HG03442 (cell line): ENCODE measurements at regions not wholly inside any gene's neighbourhood (a gene's known extent, or its start where the extent isn't known, plus 50 kb on each side); places are given as distances from the start of the nearest gene placed in this dataset.
A peak's percentile ranks its signal among the peaks of the same experiment; 100 is the strongest.
"Not testable (repeated sequence)": the region's sequence is repeated elsewhere in the genome, so short reads cannot be mapped to it uniquely, and the experiment has no call there.

ENCODE experiments used
- ATAC-seq: cut with Tn5 transposase; IDR thresholded peaks from one replicate; pipeline ENCODE4 v1.9.1; 2021; ENCODE audit warnings: mild to moderate bottlenecking, moderate library complexity; ENCODE audit not compliant: unreplicated experiment

DNA sequence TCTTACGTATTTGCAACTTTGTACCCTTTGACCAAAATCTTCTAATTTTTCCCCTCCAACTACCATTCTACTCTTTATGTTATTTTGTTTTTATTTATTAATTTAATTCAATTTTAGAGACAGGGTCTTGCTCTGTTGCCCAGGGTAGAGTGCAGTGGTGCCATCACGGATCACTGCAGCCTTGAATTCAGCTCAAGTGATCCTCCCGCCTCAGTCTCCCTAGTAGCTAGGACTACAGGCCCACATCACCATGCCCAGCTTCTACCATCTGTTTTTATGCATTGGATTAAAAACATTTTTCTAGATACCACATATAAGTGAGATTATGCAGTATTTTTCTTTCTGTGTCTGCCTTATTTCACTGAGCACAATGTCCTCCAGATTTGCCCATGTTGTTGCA is 2912.5 kb downstream of the RPIA start:
- not testable (repeated sequence) for ATAC-seq

DNA sequence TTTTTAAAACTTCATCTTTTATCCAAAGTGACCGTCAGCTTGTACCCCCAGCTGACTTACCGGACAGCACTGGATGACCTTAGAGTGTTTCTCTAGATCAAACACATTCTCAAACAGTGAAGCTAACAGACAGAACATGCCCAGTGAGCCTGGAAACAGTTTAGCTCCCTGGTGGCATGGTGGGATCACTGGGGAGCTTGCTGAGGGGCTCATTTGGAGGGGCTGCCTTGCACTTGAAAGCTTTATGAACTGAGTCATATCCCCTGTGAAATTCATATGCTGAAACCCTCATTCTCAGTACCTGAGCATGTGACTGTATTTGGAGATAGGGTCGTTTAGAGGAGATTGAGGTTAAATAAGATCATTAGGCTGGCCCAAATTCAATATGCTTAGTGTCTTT is 2913.2 kb downstream of the RPIA start:
- not testable (repeated sequence) for ATAC-seq

DNA sequence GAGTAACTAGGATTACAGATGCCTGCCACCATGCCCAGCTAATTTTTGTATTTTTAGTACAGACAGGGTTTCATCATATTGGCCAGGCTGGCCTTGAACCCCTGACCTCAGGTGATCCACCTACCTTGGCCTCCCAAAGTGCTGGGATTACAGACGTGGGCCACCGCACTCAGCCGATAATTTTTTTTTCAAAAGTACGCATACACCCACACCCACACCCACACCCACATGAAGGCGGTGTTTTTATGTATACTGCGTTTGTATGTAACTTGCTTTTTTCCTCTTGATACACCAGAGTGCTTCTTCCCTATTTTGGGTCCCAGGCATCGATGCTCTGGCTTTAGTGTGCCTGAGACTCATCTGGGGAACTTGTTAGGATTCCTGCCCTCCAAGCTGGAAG is 2932.3 kb downstream of the RPIA start:
- ATAC-seq: not testable (repeated sequence)

DNA sequence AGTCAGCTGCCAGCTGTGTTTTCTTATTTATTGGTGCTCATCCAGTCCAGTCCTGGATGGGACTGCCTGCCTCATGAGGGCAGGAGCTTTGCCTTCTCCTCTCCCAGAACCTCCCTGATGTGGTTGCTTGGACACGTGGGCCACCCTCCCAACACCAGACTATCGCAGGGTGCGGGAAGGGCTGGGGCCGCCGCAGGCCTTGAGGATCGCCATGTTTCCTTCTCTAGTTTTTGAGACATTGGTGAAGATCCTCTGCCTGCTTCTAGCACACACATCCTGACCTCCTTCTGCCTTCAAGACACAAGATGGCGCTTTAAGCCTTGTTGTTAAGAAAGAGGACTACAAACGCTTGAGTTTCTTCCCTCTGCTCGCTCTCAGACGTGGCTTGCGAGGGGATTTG is 2937.0 kb downstream of the RPIA start:
- ATAC-seq: not testable (repeated sequence)

DNA sequence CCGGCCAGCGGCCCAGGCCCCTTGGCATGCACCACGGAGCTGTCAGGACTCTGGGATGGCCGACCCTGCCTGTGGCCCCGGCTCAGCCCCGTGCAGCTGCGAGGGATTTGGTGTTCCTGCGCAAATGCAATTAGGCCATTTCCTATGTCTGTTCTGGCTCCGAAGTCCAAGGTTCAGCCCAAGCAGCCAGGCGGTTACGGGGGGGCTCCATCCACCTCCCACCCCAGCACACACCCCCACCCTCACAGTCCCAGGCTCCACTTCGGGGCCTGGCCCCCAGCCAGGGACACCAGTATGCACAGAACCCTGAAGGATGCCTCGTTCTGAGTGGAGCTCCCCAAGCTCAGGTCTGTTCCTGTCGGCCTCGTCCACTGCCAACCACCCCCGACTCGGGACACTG is 2965.7 kb downstream of the RPIA start:
- not testable (repeated sequence) for ATAC-seq

DNA sequence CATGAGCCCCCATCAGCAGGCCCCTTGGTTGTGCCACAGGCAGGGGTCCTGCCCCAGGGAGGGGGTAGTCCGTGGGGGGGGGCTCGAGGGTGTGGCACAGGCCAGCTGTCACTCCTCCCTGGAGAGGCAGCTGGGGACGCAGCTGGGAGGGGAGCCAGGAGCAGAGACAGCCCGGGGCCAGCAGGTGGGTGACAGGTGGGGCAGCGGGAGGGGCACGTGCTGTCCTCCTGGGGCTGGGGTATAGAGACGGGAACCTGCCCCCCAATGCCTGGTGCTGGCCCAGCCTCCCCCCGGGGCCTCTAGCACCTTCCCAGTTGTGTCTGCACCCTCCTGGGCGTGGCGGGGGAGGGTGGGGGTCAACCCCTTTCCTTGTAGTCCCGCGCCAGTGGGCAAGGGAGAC is 2966.9 kb downstream of the RPIA start:
- not testable (repeated sequence) for ATAC-seq

DNA sequence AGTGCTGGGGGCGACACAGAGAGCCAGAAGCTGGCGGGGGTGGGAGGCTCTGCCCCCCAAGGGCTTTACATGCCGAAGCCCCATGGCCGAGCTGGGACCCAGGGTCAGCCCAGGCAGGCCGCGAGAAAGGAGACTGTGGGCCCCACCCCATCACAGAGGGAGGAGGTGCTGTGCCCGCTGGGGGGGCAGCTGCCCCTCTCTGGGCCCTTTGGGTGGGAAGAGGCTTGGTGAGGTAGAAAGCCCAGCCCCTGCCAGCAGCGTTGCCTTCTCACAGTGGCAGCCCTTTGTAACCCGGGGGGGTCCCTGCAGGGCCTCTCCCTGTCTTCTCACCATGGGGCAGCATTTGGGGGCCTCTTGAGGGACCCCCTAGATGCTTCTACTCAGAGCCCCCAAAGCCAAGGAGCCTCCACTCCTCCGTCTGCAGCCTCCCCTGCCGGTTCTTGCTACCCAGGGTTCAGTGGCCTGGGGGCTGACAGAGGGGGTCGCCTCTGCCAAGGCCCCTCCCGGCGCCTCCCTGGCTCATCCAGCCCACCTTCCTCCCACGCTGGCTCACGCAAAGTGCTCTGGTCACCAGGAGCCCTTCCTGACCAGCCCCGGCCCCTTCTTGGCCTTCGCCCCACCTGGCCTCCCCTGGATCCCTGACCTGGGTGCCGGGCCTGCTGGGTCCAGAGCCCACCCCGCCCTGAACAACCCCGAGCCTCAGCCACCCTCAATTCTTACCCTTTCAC is 2967.9 kb downstream of the RPIA start:
- not testable (repeated sequence) for ATAC-seq

DNA sequence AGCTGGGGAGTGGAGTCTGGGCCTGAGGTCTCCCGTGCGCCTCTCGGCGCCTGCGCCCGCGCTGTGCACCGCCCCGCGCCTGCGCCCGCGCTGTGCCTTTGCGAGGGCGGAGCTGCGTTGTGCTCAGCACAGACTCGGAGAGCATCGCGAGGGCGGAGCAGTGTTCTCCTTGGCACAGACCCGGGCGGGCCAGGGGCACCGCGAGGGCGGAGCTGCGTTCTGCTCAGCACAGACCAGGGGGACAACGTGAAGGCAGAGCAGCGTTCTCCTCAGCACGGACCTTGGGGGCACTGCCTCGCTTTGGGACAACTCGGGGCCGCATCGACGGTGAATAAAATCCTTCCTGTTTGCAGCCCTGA is 2968.4 kb downstream of the RPIA start:
- peak; percentile 100 for ATAC-seq

DNA sequence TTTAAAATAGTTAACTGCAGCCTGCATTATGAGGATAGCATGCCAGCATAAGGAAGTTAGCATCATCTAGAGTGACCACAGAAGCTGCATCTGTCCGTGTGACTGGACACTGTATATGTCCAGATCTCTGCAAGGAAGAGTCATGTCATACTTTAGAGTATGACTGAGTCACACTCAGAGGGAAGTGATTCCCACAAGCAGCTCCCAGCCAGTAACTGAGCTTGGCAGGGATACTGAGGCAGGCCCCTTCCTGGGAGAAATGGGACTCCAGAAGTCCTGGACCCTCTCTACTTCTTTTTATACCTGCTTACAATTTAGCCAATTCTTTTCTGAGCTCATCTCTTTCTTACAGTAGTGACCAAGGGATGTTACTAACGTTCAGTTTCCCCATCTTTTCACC is 2975.9 kb downstream of the RPIA start:
- not testable (repeated sequence) for ATAC-seq

DNA sequence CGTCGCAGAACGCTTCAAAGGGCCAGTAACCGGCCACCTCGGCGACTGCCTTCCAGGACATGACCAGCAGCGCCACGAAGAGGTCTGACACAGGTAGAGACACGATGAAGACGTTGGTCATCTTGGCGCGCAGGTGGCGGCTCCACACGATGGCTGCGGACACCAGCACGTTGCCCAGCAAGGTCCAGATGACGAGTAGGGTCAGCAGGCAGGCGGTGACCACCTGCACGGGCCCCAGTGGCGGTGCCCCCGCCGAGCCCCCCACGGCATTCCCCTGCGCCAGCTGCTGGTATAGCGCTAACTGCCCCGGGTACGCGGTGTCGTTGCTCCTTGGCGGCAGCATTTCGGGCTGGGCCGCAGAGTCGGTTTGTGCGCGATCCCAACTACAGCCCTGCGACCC is 2994.1 kb downstream of the RPIA start:
- ATAC-seq: not testable (repeated sequence)

DNA sequence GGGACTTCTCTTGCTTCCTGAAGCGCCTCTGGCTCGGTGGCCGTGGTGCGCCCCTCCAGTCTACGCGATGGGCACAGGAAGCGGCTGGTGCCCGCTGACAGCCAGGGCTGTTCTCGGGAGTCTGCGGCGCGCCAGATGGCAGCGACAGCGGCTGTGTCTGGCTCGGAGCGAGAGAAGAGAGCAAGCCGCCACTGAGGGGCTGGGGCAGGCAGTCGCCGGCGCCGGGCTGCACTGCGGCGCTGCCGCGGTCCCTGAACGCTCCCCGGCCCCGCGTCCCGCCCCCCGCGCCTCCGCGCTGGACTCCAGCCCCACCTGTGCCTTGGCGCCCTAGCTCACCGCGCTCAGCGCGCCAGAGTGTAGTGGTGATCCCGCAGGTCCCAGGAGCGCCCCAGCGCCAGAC is 2994.6 kb downstream of the RPIA start:
- ATAC-seq: not testable (repeated sequence)
